WI38 (cell line): ENCODE measurements at regions not wholly inside any gene's neighbourhood (a gene's known extent, or its start where the extent isn't known, plus 50 kb on each side); places are given as distances from the start of the nearest gene placed in this dataset.

Experiments used
- H3K4me3 ChIP-seq: 2 replicates; pipeline ENCODE4 v1.5.1; 2011; ENCODE audit warnings: low read depth, mild to moderate bottlenecking, control low read depth, low read length
- TF ChIP-seq, protein P1 (sequence below): IDR thresholded peaks from 2 replicates; pipeline ENCODE4 v1.5.1; 2012; ENCODE audit warnings: low read depth, mild to moderate bottlenecking, control low read depth, low read length

DNA sequence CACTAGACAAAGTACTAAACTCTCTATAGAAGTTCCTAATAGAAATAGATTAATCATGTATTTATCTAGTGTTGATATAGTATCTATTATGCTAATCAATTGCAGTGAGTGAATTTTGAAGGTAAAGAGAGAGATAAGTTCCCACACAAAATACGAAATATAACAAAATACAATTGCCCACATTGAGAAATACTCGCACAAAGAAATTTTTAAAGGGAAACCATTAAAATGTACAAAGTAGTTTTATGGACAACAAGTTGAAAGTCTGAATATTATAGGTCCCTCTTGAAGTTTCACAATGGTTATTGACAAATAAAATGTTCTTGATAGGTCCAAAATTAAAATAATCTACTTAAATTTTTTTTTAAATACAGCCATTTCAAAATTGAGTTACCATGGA, 1031.1 kb downstream of the SORCS1 start:
- TF ChIP-seq, protein P1, sequence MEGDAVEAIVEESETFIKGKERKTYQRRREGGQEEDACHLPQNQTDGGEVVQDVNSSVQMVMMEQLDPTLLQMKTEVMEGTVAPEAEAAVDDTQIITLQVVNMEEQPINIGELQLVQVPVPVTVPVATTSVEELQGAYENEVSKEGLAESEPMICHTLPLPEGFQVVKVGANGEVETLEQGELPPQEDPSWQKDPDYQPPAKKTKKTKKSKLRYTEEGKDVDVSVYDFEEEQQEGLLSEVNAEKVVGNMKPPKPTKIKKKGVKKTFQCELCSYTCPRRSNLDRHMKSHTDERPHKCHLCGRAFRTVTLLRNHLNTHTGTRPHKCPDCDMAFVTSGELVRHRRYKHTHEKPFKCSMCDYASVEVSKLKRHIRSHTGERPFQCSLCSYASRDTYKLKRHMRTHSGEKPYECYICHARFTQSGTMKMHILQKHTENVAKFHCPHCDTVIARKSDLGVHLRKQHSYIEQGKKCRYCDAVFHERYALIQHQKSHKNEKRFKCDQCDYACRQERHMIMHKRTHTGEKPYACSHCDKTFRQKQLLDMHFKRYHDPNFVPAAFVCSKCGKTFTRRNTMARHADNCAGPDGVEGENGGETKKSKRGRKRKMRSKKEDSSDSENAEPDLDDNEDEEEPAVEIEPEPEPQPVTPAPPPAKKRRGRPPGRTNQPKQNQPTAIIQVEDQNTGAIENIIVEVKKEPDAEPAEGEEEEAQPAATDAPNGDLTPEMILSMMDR = no peak
- no peak overlapping the region for H3K4me3 ChIP-seq

GRCh38 chr10:106132956-106133355, 1031.5 kb downstream of the SORCS1 start:
- TF ChIP-seq, protein P1 = no peak

DNA sequence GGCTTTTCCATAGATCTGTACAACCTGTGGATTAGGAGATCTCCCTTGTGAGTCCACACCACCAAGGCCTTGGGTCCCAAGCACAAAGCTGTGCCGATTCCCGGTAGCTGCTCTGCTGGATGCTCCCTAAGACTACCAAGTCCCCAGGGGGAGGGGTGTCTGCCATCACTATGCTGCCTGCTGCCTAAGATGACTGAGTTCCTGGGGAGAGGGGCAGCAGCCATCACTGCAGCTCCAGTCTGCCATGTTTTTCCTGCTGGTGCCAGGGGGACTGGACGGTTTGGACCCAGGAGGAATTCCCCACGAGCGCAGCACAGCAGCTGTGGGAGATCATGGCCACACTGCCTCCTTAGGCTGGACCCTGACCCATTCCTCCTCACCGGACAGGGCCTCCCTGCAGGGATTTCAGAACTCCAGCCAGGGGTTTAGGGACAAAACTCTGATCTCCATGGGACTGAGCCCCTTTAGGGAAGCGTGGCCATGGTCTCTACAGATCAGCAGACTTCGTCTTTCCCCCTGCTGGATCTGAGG, 1049.8 kb downstream of the SORCS1 start:
- TF ChIP-seq, protein P1 = no peak
- no peak overlapping the region for H3K4me3 ChIP-seq

More at GRCh38 chr10:106132956-106133355, 1031.5 kb downstream of the SORCS1 start:
- no peak overlapping the region for H3K4me3 ChIP-seq

DNA sequence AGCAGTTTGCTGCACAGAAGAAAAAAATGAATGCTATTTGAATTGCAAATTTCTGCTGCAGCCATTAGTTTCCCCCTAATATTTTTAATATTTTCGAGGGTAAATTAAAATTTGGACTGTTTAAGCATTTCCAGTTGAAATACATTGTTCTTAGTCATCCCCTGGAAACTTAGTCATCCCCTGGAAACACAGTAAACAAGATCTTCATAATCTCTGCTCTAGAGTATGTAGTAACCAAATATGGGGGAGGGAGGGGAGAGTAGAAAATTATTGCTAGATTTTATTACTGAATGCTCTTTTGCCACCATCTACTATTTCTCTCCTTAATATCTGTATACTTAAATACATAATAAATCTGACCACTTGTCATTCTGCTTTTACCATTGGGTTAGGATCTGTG, 1053.3 kb downstream of the SORCS1 start:
- TF ChIP-seq, protein P1 = no peak

GRCh38 chr10:106107706-106108105, 1056.8 kb downstream of the SORCS1 start:
- TF ChIP-seq, protein P1 = no peak
- no peak overlapping the region for H3K4me3 ChIP-seq

More for the DNA sequence above, 1053.3 kb downstream of the SORCS1 start:
- H3K4me3 ChIP-seq = no peak overlapping the region

DNA sequence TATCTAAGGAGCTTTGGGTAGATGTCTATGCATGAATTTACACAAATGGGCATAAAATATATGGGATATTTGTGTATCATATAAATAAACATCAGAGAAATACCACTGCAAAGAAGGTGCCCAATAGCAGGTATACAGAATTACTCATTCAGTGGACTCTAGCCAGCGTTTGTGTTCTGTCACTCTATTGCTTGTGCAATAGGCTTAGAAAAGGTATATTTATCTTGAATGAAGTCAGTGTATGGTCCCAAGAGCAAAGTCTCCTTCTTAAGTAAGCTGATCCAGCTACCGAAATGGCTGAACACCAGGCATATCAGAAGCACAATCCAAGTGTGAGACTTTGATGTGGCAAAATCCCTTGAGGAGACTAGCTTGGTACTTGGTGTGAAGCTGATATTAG, 1058.4 kb downstream of the SORCS1 start:
- no peak overlapping the region for H3K4me3 ChIP-seq
- TF ChIP-seq, protein P1 = no peak

- no peak overlapping the region for H3K4me3 ChIP-seq
- TF ChIP-seq, protein P1 = no peak
These were observed 1074.7 kb downstream of the SORCS1 start for GRCh38 chr10:106089855-106090254.
